ENCODE measurements at regions not wholly inside any gene's neighbourhood (a gene's known extent, or its start where the extent isn't known, plus 50 kb on each side); places are given as distances from the start of the nearest gene placed in this dataset.

- no peak overlapping the region for H4K91ac ChIP-seq (ENCODE audit: insufficient read length, low read depth, low read length)
- H3K23ac ChIP-seq (ENCODE audit: insufficient read length, low read depth, low read length), result no peak overlapping the region
- H2BK20ac ChIP-seq (ENCODE audit: low read depth, low read length, poor library complexity, severe bottlenecking), result no peak overlapping the region
- H2BK120ac ChIP-seq (ENCODE audit: low read depth, low read length, poor library complexity, severe bottlenecking), result no peak overlapping the region
- no peak overlapping the region; a peak in 1 of 7 replicates for H3K27ac Mint-ChIP-seq
- no peak overlapping the region for H3T11ph ChIP-seq (ENCODE audit: low read length)
- H4K5ac ChIP-seq (ENCODE audit: insufficient read length, low read depth, low read length), result no peak overlapping the region
- H3K79me1 ChIP-seq (ENCODE audit: insufficient read depth, low read depth, low read length, poor library complexity, severe bottlenecking), result no peaks in the 10 kb centered on the region
- no peak overlapping the region for H3K4me2 ChIP-seq (ENCODE audit: insufficient read depth, insufficient read length, low read length)
- no peaks in the 10 kb centered on the region for H4K20me1 ChIP-seq (ENCODE audit: control insufficient read depth, insufficient read depth, insufficient read length)
- no peak overlapping the region for H2BK5ac ChIP-seq (ENCODE audit: insufficient read length, low read length)
- no peaks in the 10 kb centered on the region for H3K79me2 ChIP-seq (ENCODE audit: insufficient read depth, low read length)
- H3K4me3 Mint-ChIP-seq, result no peak overlapping the region
- no peak overlapping the region for H3K9ac ChIP-seq (ENCODE audit: extremely low read depth, insufficient read length, low read length)
- no peak for DNase-seq
- H4K8ac ChIP-seq (replicated peaks; ENCODE audit: insufficient read length, low read depth, low read length), result no peak overlapping the region
- H3K9me3 ChIP-seq (ENCODE audit: control insufficient read depth, low read depth, low read length), result no peaks in the 10 kb centered on the region
- H3K36me3 Mint-ChIP-seq (ENCODE audit: insufficient read depth in 1 of 3, low read depth in 3 of 3), result no peaks in the 10 kb centered on the region
- H2BK12ac ChIP-seq (ENCODE audit: insufficient read length, low read depth, low read length), result no peak overlapping the region
- peaks cover 11 to 19% of the 10 kb centered on the region in 2 experiments for H3K4me1 Mint-ChIP-seq
- H3K4me1 ChIP-seq (ENCODE audit: insufficient read depth, low read length), result peaks cover 3% of the 10 kb centered on the region; the same call in 1 of the 2 replicates
- no peak overlapping the region for H3K4ac ChIP-seq (ENCODE audit: low read depth, low read length)
- no peak overlapping the region for H2BK15ac ChIP-seq (ENCODE audit: low read depth, low read length)
- WGBS (ENCODE audit: extremely low coverage, insufficient read length, low lambda C conversion rate), result no CpG with 5 or more reads among the region's 12 CpGs
- H3K18ac ChIP-seq (ENCODE audit: insufficient read length, low read depth, low read length), result no peak overlapping the region
- H2AFZ ChIP-seq (ENCODE audit: low read length), result no peak overlapping the region
- no peak overlapping the region for H3K14ac ChIP-seq (ENCODE audit: insufficient read depth, low read length)
- H3K56ac ChIP-seq (ENCODE audit: insufficient read length, low read depth, low read length), result no peak overlapping the region
- no peak for TF ChIP-seq CTCF (conservative IDR thresholded peaks at IDR 0.05)
- peaks cover 10% of the 10 kb centered on the region for H3K27me3 Mint-ChIP-seq (ENCODE audit: low read depth)
- no peak overlapping the region for H2AK5ac ChIP-seq (ENCODE audit: insufficient read length, low read length)
- H3K23me2 ChIP-seq (ENCODE audit: insufficient read length, low read depth, low read length, poor library complexity, severe bottlenecking), result no peaks in the 10 kb centered on the region
- no peak overlapping the region for H3K27ac ChIP-seq (ENCODE audit: insufficient read length, low read depth, low read length)
- no peaks in the 10 kb centered on the region for H3K27me3 ChIP-seq (ENCODE audit: insufficient read depth, low read length)
- H3K9me3 Mint-ChIP-seq, result no peaks in the 10 kb centered on the region; a peak in 1 of 5 replicates
Measured at GRCh38 chr9:120151806-120152205, 428.2 kb downstream of the CDK5RAP2 start.

Data from H9 (cell line).